ENCODE measurements at regions not wholly inside any gene's neighbourhood (a gene's known extent, or its start where the extent isn't known, plus 50 kb on each side); places are given as distances from the start of the nearest gene placed in this dataset.

DNA sequence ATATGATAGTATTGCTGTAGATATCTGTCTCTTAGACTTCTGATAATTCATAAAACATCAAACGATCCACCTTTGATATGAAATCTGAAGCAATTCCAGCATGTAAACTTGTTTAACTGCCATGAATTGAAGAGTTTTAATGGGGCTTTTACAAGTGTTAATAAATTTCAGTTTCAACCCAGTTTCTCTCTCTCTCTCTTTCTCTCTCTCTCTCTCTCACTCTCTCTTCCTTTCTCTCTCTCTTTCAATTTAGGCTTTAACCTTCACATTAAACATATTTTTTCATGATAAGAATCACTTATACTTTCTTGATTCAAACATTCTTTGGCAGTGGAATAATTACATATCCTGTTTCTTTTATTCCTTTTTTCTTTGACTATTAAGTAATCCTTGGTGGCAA, 296.1 kb downstream of the EPHA4 start:
- in situ Hi-C loops (cut with HindIII; ENCODE audit: extremely low pct_ligation_motif_present, low pct_unique_long_range_greater_than_20kb), result no loop called here
- Histone ChIP-seq H3K9ac (ENCODE audit: insufficient read depth, low read depth, low read length) (no peak overlapping the region), H3K4me1 (ENCODE audit: insufficient read depth, low read length) (no peaks in the 10 kb centered on the region), H4K20me1 (ENCODE audit: insufficient read depth, low read length) (no peaks in the 10 kb centered on the region), H3K36me3 (replicated peaks in 1 of 2; ENCODE audit: control insufficient read depth in 1 of 2, insufficient read depth in 2 of 2, low read length in 2 of 2) (no peaks in the 10 kb centered on the region), H2AFZ (ENCODE audit: low read length) (no peak overlapping the region), H3K4me3 (replicated peaks in 1 of 3; ENCODE audit: insufficient read depth in 1 of 3, low read depth in 2 of 3, low read length in 3 of 3) (no peak overlapping the region), H3K79me2 (ENCODE audit: insufficient read depth, low read length) (no peaks in the 10 kb centered on the region), H3K27me3 (ENCODE audit: control insufficient read depth in 1 of 2, insufficient read depth in 2 of 2, low read length in 2 of 2) (no peaks in the 10 kb centered on the region), H3K9me3 (ENCODE audit: low read length) (no peaks in the 10 kb centered on the region), H3K4me2 (ENCODE audit: low read depth, low read length) (no peak overlapping the region), H3K27ac (ENCODE audit: extremely low read length, insufficient read depth, low read length) (no peak overlapping the region)
- POLR2A ChIA-PET, result no interaction called here
- WGBS (ENCODE audit: low lambda C conversion rate), result 0% methylated on average over 1 of the region's 1 CpG
- intact Hi-C loops (cut with micrococcal nuclease; ENCODE audit: unreplicated experiment), result loop anchor here (2.0 kb wide), 1 partner anchor 19 kb away; no protein-coding TSS in a partner anchor
- TF ChIP-seq ZFP37 (CRISPR knock-in tag; IDR thresholded peaks at IDR 0.05; ENCODE audit: borderline replicate concordance) (no peak), PHB2 (IDR thresholded peaks at IDR 0.05; ENCODE audit: partially characterized antibody) (peak; percentile 43)
- CTCF ChIA-PET (ENCODE audit: low intra/inter-chr PET ratio, low total read pairs), result no interaction called here
- FAIRE-seq (no peak), ATAC-seq (no peak), DNase-seq (ENCODE audit: low spot score) (no peak)
- BruUV-seq (replicated peaks), result no TSS peak

DNA sequence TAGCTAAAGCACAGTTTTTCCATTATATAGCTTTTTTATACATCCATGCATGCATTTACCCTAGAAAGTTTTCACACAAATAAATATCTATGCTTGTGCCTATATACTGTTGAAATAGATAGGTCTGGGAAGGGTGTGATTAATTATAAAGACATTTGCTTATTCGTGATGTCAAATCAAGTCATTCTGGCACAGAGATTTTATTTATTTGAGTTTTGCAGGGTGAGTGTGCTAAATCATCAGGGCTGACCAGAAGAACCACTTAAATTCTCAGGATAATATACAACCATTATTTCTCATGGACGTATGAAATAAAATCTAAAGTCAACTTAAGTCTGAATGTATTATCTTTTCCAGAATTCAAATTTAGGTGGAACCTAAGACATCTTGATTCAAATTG, 295.5 kb downstream of the EPHA4 start:
- Histone ChIP-seq H3K9me3 (ENCODE audit: low read length) (no peaks in the 10 kb centered on the region), H2AFZ (ENCODE audit: low read length) (no peak overlapping the region), H3K4me1 (ENCODE audit: insufficient read depth, low read length) (no peaks in the 10 kb centered on the region), H4K20me1 (ENCODE audit: insufficient read depth, low read length) (no peaks in the 10 kb centered on the region), H3K36me3 (replicated peaks in 1 of 2; ENCODE audit: control insufficient read depth in 1 of 2, insufficient read depth in 2 of 2, low read length in 2 of 2) (no peaks in the 10 kb centered on the region), H3K27ac (ENCODE audit: extremely low read length, insufficient read depth, low read length) (no peak overlapping the region), H3K27me3 (ENCODE audit: control insufficient read depth in 1 of 2, insufficient read depth in 2 of 2, low read length in 2 of 2) (no peaks in the 10 kb centered on the region), H3K4me3 (replicated peaks in 1 of 3; ENCODE audit: insufficient read depth in 1 of 3, low read depth in 2 of 3, low read length in 3 of 3) (no peak overlapping the region), H3K4me2 (ENCODE audit: low read depth, low read length) (no peak overlapping the region), H3K79me2 (ENCODE audit: insufficient read depth, low read length) (no peaks in the 10 kb centered on the region), H3K9ac (ENCODE audit: insufficient read depth, low read depth, low read length) (no peak overlapping the region)
- POLR2A ChIA-PET, result no interaction called here
- FAIRE-seq, result no peak
- no peak for ATAC-seq
- no TSS peak for BruUV-seq (replicated peaks)
- in situ Hi-C loops (cut with HindIII; ENCODE audit: extremely low pct_ligation_motif_present, low pct_unique_long_range_greater_than_20kb), result no loop called here
- no peak for TF ChIP-seq CENPT (CRISPR knock-in tag; IDR thresholded peaks at IDR 0.05; ENCODE audit: low read depth)
- TF ChIP-seq, protein P1, sequence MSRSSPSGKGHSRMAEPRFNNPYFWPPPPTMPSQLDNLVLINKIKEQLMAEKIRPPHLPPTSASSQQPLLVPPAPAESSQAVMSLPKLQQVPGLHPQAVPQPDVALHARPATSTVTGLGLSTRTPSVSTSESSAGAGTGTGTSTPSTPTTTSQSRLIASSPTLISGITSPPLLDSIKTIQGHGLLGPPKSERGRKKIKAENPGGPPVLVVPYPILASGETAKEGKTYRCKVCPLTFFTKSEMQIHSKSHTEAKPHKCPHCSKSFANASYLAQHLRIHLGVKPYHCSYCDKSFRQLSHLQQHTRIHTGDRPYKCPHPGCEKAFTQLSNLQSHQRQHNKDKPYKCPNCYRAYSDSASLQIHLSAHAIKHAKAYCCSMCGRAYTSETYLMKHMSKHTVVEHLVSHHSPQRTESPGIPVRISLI (CRISPR knock-in tag; IDR thresholded peaks at IDR 0.05; ENCODE audit: borderline replicate concordance), result no peak
- no peak for TF ChIP-seq ZNF549 (CRISPR knock-in tag; IDR thresholded peaks at IDR 0.05)
- TF ChIP-seq, protein P2, sequence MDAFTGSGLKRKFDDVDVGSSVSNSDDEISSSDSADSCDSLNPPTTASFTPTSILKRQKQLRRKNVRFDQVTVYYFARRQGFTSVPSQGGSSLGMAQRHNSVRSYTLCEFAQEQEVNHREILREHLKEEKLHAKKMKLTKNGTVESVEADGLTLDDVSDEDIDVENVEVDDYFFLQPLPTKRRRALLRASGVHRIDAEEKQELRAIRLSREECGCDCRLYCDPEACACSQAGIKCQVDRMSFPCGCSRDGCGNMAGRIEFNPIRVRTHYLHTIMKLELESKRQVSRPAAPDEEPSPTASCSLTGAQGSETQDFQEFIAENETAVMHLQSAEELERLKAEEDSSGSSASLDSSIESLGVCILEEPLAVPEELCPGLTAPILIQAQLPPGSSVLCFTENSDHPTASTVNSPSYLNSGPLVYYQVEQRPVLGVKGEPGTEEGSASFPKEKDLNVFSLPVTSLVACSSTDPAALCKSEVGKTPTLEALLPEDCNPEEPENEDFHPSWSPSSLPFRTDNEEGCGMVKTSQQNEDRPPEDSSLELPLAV (CRISPR knock-in tag; conservative IDR thresholded peaks at IDR 0.05; ENCODE audit: low read depth), result no peak
- CTCF ChIA-PET (ENCODE audit: low intra/inter-chr PET ratio, low total read pairs), result no interaction called here
- DNase-seq (ENCODE audit: low spot score), result no peak
- intact Hi-C loops (cut with micrococcal nuclease; ENCODE audit: unreplicated experiment), result loop anchor here (2.0 kb wide), 1 partner anchor 20 kb away; no protein-coding TSS in a partner anchor
- WGBS (ENCODE audit: low lambda C conversion rate), result 14% methylated on average over 2 of the region's 2 CpGs
